ENCODE measurements at regions not wholly inside any gene's neighbourhood (a gene's known extent, or its start where the extent isn't known, plus 50 kb on each side); places are given as distances from the start of the nearest gene placed in this dataset.

DNA sequence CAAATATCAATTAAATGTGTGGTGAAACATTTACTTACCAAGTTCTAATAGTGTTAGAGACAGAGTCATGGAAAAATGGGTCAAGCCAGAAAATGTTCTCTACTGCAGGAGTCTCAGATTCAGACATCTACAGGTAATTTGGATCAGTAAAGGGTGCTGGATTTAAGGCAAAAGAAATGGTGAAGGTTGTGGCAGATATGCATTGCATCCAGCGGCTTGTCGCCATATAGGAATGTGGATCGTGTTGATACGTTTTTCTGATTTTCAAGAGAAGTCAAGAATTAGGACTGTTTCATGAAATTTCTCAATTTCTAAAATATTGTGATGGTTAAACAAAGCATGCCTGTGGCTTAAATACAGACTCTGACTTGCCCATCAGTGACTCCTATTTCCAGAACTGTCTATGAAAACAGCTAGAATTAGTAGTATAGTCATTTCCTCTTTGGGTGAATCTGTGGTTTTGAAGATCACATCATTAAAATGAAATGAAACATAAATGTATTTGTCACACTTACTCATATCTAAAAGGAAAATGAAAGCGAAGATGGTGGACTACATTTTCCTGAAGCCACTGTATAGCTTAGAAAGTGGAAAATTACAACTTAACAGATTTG, 110.1 kb upstream of the VEGFC start:
- DNase-seq, result no peak

DNA sequence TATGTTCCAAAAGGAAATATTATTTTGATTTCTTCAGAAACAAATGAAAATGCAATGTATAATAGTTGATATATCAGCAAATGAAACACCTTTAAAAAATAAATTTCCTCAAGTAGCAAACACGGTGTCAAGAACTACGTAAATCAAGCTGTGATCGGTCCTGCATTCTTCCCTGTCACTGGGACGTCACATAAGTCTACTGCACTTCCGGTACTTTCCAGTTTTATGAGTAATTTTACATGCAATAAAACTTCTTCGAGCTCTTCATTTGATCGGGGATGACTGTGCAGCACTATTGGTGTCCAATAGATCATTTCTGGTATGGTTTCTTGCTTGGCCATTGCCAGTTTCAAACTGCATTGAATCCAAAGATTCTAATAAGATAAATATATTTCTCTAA, 114.0 kb upstream of the VEGFC start:
- DNase-seq, result no peak

DNA sequence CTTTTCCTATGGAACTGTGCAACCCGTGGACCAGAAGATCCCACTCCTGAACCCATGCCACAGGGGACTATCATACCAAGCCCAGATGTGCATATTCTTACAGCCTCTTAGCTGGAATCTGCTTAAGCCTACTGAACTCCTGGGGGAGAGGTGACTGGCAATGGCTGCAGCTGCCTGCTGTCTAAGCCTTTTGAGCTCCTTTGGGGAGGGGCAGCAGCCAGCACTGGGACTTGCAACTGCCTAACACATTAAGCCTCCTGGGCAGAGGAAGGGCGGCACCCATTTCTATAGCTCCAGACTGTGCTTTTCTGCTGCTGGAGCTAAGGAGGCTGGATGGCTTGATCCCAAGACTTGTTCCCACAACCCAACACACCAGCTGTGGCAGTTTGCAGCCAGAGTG, 117.9 kb upstream of the VEGFC start:
- DNase-seq, result no peak

DNA sequence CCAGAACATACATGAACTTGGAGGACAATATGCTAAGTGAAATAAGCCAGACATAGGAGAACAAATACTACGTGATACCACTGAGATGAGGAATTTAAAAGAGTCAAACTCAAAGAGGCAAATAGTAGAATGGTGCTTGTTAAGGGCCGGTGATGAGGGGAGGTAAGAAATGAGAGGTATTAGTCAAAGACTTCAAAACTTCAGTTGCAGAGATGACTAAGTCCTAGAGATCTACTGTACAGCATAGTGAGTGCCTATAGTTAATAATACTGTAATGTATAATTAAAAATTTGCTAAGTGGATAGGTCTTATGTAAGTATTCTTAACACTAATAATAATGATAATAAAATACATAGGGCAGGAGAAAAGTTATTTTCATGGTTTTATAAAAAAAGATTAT, 126.9 kb upstream of the VEGFC start:
- DNase-seq, result no peak

DNA sequence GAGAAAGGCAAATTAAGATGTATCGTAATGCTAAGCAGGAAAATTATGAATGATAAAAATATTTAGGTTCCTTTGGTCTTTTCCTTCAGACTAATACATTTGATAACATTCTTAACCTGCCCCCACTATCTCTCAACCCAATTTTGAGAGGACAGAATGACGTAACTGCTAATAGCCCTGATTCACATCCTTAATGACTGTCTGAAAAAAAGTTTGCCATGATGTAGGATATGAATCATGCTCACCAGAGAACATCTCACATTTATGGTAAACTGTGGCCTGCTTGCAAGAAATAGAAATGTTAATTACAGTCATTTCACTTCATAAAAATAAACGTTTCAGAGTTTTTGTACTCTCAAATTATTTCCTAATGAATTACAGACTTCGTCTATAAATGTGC, 128.0 kb upstream of the VEGFC start:
- DNase-seq, result no peak

DNA sequence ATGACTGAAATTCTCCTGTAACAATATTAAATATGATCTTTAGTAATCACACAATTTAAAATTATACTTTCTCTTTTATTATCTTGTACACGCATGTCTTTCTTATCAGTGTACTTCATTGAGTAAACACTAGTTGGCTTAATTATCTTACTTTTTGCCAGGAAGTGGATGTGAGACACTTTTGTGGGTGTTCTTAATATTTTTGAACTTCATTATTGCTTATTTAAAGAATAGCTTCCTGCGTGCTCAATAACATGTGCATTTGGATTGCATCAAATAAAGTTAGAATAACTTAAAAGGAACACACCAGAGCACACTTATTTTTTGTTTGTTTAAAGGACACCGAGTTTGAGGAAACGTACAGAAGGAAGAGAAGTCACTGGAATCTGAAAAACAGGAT, 128.5 kb upstream of the VEGFC start:
- DNase-seq, result no peak

DNA sequence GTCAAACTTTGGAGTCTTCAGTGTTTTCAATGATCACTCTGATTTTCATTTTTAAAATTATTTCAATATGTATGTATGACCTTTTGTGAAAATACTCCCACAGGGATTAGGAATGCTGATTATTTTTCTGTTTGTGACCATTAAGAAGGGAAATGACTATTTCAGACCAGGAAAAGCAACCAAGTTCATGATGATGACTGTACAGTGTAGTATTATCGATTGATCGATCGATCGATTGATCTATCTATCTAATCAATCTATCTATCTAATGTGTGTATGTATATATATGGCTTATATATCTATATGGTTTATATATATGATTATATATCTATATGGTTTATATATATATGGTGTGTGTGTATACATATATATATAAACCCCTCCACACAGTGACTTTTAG, 131.5 kb upstream of the VEGFC start:
- no peak for DNase-seq

DNA sequence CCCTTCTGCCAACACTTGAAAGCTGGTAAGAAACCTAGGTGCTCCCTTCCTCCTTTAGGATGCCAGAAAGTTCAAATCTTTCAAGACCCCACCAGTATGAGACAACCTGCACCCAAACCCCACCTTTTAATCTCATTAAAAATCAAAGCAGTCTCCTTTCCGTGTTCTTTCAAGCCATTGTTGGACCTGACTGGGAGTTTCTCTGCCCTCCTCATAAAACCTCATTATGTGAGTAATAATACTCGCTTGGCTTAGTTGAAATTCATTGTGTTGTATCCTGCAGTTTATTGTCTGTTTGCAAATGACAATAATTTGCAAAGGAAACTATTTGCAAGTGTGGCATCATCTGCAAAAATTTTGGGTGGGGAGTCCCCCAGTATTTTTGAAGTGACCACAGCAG, 133.2 kb upstream of the VEGFC start:
- no peak for DNase-seq

DNA sequence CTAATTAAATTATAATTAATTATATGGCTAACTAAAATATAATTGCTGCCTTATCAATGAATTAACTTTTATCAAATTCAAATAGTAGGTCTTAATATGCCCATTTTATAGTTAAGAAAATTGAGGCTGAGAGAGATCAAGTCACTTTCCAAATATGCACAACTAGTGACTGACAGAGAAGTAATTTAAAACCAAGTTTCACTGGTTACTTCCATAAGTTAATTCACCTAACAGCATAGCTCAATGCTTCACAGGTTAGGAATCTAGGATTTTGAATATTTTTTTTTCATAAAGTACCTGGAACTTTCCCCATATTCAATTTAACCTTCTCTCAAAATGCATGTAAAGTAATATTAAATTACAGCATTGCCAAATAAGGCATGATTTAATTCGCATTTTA, 134.4 kb upstream of the VEGFC start:
- DNase-seq, result no peak

DNA sequence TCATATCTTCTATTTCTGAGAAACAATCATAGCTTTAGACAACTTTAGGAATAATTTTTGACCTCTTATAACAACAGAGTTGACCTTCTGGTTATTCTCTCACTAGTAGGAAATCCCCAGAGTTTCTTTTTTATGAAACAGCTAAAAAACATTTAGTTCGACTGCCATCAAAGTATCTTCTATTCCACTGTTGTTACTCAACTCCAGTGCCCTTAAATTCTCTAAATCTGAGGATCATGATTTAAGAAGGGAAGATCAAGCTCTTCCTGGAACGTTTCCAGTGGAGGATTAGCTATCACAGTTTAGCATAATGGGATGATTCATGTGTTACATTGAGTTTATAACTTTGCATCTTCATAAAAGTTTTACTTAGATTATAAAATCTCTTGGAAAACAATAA, 134.9 kb upstream of the VEGFC start:
- DNase-seq, result no peak

DNA sequence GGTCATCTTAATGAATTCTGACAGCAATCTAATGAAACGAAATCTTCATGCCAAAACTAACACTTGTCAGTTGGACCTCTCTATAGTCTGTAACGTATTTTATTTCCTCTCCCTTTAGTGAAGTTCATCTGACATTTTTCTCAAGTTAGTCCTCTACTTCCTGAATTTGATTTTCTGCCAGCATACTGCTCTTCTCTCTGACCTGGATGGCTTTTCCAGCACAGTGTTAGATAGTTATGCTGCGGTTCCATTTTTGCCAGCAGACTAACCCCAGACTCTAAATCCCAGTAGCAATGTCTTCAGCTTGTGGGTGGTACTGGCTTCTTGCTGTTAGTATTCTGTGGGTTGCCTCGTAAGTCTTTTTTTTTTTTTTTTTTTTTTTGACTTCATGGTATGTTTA, 146.7 kb upstream of the VEGFC start:
- DNase-seq, result no peak

DNA sequence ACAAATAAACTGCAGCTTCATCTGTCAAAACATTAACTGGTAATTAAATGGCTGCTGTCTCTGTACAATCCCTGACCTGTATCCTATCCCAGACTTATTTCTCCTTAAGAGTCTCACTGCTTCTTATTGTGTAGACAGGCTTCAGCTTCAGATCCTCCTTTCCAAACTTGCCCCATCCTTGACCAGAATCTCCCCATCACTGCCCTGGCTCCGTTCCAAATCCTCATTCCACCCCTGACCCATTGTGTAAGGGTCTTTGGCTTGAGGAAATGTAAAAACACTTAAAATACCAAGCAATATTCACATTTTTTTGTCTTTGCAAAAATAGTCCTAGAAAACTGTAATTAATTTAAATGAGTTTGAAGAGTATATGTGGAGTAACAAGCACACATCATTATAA, 152.6 kb upstream of the VEGFC start:
- no peak for DNase-seq

DNA sequence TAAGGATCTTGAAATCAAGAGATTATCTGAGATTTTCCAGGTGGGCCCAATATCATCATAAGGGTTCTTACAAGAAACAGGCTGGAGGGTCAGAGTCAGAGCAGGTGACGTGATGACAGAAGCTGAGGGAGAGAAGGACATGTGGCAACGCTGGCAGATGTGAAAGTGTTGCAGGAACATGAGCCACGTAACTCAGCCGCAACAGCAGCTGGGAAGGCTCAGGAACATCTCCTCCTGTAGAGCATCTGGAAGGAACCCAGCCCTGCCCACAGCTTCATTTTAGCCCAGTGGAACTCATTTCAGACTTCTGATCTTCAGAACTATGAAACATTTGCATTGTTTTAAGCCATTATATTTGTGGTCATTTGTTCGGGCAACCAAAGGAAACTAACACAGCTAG, 156.3 kb upstream of the VEGFC start:
- DNase-seq, result no peak

DNA sequence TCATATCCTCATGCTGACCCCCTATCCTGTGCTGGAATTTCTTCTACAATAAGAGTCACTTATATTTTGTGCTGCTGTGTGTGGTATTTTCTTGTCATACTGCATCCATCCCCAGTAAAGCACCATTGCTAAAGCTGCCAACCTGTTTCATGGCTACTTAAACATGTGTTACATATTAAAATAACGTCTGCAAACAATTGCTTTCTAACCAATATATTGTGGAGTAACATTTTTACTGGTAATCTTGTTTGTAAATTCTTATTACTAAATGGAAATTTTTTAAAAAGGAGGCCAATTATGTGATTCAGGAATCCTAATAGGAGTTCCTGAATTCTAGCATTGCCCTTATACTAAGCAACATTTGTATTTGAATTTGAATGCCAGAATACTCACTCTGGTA, 160.3 kb upstream of the VEGFC start:
- DNase-seq, result no peak

DNA sequence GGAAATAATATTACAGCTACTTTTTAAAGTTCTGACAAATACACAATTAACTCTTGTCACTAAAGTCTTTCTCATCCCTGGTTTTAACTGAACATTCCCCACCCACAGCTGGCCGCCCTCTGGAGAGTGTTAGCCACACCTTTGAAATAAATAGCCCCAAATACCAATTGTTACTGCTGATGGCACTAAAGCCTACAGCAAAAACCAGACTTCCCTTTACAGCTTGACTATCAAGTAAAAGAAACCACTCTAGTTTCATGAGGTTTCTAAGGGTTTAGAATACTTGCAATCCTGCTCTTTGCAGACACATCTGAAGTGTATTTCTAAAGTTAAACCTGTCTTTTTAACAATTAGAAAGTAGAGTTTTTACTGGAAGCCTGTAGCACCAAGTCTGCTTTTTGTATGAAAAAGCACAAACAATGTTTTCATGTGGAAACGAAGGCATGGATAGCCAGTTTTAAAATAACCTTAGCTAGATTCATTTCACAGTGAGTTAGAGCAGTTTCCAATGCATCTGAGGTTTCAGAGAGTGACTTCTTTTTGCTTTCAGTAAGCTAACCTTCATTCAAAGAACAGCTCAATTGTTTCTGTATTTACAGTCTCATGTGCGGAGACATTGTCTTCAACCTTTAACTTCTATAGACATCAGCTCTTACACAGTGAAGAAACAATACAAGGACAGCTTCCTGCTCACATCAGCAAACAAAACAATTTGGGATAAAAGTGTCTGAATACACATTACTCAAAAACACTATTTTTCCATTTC, 164.8 kb upstream of the VEGFC start:
- DNase-seq, result no peak

DNA sequence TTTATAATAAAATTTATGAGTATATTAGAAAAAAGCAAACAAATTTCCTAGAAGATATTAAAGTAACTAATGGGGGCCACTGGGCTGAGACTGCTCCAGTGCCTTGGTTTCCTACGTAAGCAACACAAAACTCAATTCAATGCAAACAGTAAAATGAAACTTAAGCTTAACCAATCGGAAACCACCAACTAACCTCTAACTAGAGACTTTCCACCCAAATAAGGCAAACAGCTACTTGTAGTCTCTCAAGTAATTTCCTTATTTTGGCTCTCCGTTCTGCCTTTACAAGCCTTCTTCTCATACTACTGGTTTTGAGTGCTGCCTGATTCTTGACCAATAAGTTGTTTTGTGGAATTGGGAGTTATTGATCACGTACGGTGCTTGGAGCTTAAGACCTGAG, 167.3 kb upstream of the VEGFC start:
- no peak for DNase-seq

DNA sequence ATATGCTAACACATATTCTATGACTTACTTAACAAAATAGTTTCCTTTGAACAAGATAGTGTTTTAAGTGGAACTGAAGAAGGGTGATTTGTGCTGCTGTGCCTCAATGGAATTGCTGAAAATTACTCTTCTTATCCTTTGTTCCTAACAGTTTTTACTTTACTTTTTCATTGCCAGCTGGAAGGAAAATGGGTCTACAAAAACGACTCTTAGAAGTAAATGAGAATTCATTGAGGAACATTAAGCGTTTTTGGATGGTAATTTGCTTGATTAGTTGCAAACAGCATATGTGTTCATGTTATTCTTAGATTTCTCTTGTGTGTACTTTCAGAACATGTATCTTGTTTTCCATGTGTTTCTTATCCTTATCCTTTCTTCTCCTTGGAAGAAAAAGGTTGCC, 170.4 kb upstream of the VEGFC start:
- DNase-seq, result no peak

DNA sequence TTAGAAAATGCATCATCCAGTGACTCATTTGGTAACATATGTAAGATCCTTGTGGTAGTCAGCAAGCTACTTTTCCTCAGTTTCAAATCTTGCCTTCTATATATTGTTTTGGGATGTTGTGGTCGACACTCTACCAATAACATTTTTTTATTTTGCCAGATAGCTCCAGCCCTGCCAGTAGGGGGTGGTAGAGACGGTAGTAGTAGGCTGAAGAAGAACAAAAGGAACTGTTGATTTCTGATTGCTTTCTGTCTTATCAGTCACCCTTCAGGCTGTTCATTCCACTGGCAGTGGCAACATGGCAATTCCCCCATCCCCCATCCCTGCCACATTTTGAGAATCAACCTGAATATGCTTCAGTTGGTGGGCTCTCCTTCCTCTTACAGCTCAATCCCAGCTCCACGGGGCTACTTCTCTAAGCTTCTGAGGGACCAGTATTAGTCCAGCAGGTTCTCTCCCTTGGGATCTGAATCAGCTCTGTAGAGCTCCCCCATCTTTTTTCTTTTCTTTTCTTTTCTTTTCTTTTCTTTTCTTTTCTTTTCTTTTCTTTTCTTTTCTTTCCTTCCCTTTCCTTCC, 171.5 kb upstream of the VEGFC start:
- DNase-seq, result no peak

DNA sequence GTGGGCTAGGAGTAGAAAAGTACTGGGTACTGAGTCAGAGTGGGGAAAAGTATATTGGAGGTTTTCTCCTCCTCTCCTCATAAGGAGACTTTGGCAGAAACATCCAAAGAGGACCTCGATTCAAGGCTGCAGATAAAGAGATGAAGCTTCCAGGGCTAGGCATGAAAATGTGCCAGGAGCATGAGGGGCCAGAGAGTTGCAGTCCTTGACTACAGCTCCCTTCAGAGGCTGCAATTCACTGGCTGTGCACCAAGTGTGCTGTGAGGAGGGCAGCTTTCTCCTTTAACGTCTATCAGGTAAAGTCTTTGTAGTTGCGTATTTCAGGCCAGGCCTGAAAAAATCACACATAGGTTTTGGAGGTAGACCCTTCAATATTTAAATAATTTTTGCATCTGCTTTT, 174.9 kb upstream of the VEGFC start:
- DNase-seq, result no peak

DNA sequence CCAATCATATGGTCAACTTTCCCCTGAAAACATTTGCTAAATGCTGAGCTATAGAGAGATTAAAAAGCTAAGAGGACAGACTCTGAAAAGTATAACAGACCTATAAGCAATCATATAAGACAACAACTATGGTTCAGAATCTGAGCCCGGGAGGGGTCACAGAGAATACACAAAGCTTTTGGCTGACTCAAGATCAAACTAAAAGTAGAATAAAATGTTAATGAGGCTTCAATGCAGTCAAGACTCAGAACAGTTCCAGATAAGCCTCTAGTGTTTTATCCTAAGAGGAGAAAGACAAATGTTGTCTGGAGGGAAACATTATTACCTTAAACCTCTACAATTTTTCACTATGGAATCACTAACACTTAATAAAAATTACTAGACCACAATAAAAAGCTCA, 175.4 kb upstream of the VEGFC start:
- no peak for DNase-seq

DNA sequence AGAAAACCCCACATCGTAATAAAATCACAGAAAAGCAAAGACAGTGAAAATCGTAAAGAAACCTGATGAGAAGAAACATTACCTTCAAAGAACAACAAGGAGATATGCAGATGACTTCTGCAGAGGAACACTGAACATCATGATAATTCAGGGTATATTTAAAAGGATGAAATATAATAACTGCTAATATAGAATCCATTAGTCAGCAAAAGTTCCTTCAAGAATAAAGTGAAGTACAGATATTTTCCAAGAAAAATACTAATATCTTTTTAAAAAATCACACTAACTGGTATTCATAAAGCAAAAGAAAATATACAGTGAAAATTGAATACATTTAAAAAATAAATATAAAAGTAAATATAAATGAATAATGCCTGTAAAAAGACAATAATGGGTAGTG, 176.3 kb upstream of the VEGFC start:
- no peak for DNase-seq

DNA sequence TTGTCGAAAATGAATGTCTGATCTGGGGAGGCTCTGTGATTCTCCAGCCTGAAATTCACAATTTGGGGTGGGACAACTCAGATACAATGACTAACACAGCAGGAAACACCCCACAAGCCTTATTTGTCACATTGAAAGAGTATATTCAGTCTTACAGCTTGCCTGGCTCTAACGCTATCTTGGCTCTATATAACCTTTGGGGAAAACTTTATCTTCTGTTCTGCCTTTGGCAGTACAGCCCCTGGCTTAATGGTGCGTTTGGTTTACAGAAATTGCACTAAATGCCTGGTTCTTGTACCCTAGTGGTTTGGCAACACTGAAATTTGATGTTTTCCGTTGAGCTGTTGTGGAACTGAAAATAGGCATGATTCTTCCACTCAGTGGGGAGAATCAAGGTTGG, 178.1 kb upstream of the VEGFC start:
- DNase-seq, result no peak

DNA sequence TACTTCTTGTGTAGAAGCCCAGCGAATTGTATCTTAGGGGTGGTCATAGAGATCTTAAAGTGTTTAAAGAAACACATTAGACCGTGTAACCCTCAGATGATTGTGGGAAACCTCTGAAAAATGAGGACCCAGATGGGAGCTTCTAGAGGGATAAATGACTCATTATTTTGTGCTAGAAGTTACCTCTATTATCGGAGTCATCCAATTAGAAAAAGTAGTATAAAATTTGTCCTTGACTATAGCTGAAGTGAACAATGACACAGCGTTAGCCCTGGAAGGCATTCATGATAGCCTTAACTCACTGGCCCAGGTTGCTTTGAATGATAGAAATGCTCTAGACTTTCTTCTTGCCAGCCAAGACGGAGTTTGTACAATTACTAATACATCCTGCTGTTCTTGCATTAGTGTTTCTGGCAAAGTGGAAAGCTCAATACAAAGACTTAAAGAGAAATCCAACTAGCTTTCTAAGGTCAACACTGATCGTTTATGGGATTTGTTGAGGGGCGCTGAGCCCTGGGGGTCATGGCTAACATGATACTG, 178.9 kb upstream of the VEGFC start:
- no peak for DNase-seq

DNA sequence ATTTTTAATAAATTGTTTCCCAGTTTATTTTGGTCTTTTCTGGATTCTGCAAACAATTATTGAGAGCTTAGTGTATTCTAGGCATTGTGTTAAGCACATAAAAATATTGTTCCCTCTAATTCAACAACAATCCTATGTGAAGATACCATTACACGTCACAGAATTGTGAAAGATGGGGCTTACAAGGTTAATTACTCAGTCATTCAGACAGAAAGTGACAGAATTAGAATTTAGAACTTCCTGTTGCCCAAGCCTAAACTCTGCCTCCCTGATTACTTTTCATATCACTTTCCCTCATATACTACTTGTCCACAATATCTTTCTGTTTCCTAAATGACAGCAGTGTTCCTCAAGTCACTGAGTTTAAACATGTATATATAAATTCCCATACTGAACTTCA, 186.7 kb upstream of the VEGFC start:
- no peak for DNase-seq
